Activated CD8-positive, alpha-beta T cell treated with anti-CD3 and anti-CD28 coated beads for 36 hours (primary cell): ENCODE measurements at regions not wholly inside any gene's neighbourhood (a gene's known extent, or its start where the extent isn't known, plus 50 kb on each side); places are given as distances from the start of the nearest gene placed in this dataset.
"Not testable (repeated sequence)": the region's sequence is repeated elsewhere in the genome, so short reads cannot be mapped to it uniquely, and the experiment has no call there.

Experiments
- ATAC-seq: fragments of 200-7000 bp; cut with Tn5 transposase; one replicate; pipeline ENCODE4 v1.10.0; 2021; ENCODE audit warnings: mild to moderate bottlenecking, moderate library complexity
- CTCF ChIA-PET: fragments of 350-600 bp; sonication (Branson Sonifier 250); formaldehyde crosslinking; loops from one replicate; lab custom pipeline; 2021; ENCODE audit warnings: antibody characterized with exemption; lab: Charles Lee
- POLR2A ChIA-PET: fragments of 350-600 bp; sonication (Branson Sonifier 250); formaldehyde crosslinking; loops from one replicate; lab custom pipeline; 2021; ENCODE audit warnings: antibody characterized with exemption; lab: Charles Lee
- DNase-seq: peaks from one replicate; pipeline ENCODE4 v3.0.0-alpha.2; 2020
- H3K27ac Mint-ChIP-seq: one replicate; pipeline ENCODE4 v1.8.0; 2021; ENCODE audit warnings: mild to moderate bottlenecking, mixed read lengths
- H3K27me3 Mint-ChIP-seq: one replicate; pipeline ENCODE4 v1.8.0; 2021; ENCODE audit warnings: mixed read lengths
- H3K36me3 Mint-ChIP-seq: one replicate; pipeline ENCODE4 v1.8.0; 2021; ENCODE audit warnings: low read depth, mixed read lengths
- H3K4me1 Mint-ChIP-seq: one replicate; pipeline ENCODE4 v1.8.0; 2021; ENCODE audit warnings: low read depth, mixed read lengths
- H3K4me3 Mint-ChIP-seq: one replicate; pipeline ENCODE4 v1.8.0; 2021; ENCODE audit warnings: mild to moderate bottlenecking, moderate library complexity, mixed read lengths
- H3K9me3 Mint-ChIP-seq: one replicate; pipeline ENCODE4 v1.8.0; 2021; ENCODE audit warnings: mixed read lengths
- CTCF ChIP-seq: fragments of 200-600 bp; IDR thresholded peaks from one replicate; pipeline ENCODE4 v1.8.0; 2022; ENCODE audit warnings: antibody characterized with exemption, mild to moderate bottlenecking
- intact Hi-C: fragments of 100-400 bp; cut with micrococcal nuclease; formaldehyde crosslinking; loops from one replicate; pipeline ENCODE4 v1.10.0; 2022

GRCh38 chr7:114083166-114084001 is 164.6 kb upstream of the PPP1R3A start:
- Mint-ChIP-seq H3K4me3 (no peak overlapping the region), H3K4me1 (peaks cover 34% of the 10 kb centered on the region), H3K27me3 (peaks cover 69% of the 10 kb centered on the region), H3K27ac (no peak overlapping the region), H3K36me3 (no peaks in the 10 kb centered on the region), H3K9me3 (no peaks in the 10 kb centered on the region)
- ATAC-seq = no peak
- ChIA-PET POLR2A (no interaction called here), CTCF (no interaction called here)
- TF ChIP-seq CTCF = no peak
- intact Hi-C loops = no loop called here
- DNase-seq = no peak

DNA sequence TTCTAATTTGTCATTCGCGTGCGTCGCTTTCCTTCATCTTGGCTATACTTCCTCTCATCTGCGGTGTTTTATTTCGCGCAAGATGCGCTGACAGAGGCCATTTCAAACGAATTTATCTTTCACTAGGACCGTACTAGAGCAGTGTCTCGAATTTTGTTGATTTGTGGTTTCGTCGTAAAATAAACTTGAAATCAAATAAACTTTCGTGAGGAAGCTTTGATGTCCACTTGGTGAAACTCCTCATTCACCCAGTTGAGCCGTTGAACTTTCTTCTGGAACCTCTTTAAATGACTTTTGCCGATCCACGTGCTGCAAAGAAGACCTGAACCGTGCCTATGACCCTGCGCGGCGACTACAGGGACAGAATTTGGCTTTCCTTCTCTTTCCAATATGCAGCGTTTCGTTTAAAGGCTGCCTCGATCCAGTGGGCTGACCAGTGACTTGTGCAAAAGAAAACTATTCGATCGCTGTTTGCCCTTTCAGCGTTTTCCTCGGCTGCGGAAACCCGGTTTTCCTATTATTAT is 163.9 kb upstream of the PPP1R3A start:
- no peak overlapping the region for H3K27ac Mint-ChIP-seq
- ATAC-seq = no peak
- H3K36me3 Mint-ChIP-seq = no peaks in the 10 kb centered on the region
- H3K4me3 Mint-ChIP-seq = no peak overlapping the region
- peak; percentile 7 for DNase-seq
- no peaks in the 10 kb centered on the region for H3K9me3 Mint-ChIP-seq
- POLR2A ChIA-PET = no interaction called here
- peaks cover 65% of the 10 kb centered on the region for H3K27me3 Mint-ChIP-seq
- TF ChIP-seq CTCF = no peak
- H3K4me1 Mint-ChIP-seq = peaks cover 33% of the 10 kb centered on the region
- CTCF ChIA-PET = no interaction called here
- intact Hi-C loops = no loop called here

GRCh38 chr7:114081606-114082425 is 163.0 kb upstream of the PPP1R3A start:
- ChIA-PET POLR2A (no interaction called here), CTCF (interaction anchor here (0.6 to 1.2 kb wide), 7 partner anchors 8 to 785 kb away, joined by 3 to 4 read pairs (median 3); no protein-coding TSS in a partner anchor)
- Mint-ChIP-seq H3K27ac (no peak overlapping the region), H3K27me3 (peaks cover 59% of the 10 kb centered on the region), H3K4me3 (no peak overlapping the region), H3K4me1 (peaks cover 28% of the 10 kb centered on the region), H3K36me3 (no peaks in the 10 kb centered on the region), H3K9me3 (no peaks in the 10 kb centered on the region)
- DNase-seq (peak; percentile 16), ATAC-seq (no peak)
- intact Hi-C loops = no loop called here
- TF ChIP-seq CTCF = peak; percentile 24

GRCh38 chr7:114077158-114077524 is 158.3 kb upstream of the PPP1R3A start:
- H3K27ac Mint-ChIP-seq, POLR2A ChIA-PET, H3K36me3 Mint-ChIP-seq: not testable (repeated sequence)

DNA sequence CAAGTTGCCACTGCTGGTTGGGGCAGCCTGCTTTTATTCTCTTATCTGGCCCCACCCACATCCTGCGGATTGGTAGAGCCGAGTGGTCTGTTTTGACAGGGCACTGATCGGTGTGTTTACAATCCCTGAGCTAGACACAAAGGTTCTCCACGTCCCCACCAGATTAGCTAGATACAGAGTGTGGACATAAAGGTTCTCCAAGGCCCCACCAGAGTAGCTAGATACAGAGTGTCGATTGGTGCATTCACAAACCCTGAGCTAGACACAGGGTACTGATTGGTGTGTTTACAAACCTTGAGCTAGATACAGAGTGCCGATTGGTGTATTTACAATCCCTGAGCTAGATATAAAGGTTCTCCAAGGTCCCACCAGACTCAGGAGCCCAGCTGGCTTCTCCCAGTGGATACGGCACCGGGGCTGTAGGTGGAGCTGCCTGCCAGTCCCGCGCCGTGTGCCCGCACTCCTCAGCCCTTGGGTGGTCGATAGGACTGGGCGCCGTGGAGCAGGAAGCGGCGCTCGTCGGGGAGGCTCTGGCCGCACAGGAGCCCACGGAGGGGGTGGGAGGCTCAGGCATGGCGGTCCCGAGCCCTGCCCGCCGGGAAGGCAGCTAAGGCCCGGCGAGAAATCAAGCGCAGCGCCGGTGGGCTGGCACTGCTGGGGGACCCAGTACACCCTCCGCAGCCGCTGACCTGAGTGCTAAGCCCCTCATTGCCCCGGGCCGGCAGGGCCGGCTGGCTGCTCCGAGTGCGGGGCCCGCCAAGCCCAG is 157.8 kb upstream of the PPP1R3A start:
- DNase-seq, H3K4me3 Mint-ChIP-seq, ATAC-seq, H3K9me3 Mint-ChIP-seq, H3K4me1 Mint-ChIP-seq, intact Hi-C loops, H3K36me3 Mint-ChIP-seq, CTCF ChIA-PET, POLR2A ChIA-PET, H3K27ac Mint-ChIP-seq: not testable (repeated sequence)
- H3K27me3 Mint-ChIP-seq = peaks cover 16% of the 10 kb centered on the region

More at GRCh38 chr7:114077158-114077524, 158.3 kb upstream of the PPP1R3A start:
- CTCF ChIA-PET, H3K4me1 Mint-ChIP-seq, DNase-seq, H3K9me3 Mint-ChIP-seq, H3K4me3 Mint-ChIP-seq, intact Hi-C loops, ATAC-seq: not testable (repeated sequence)
- H3K27me3 Mint-ChIP-seq = peaks cover 21% of the 10 kb centered on the region
